Mesothelial cell of epicardium (in vitro differentiated cells): ENCODE measurements at regions not wholly inside any gene's neighbourhood (a gene's known extent, or its start where the extent isn't known, plus 50 kb on each side); places are given as distances from the start of the nearest gene placed in this dataset.
"Not testable (repeated sequence)": the region's sequence is repeated elsewhere in the genome, so short reads cannot be mapped to it uniquely, and the experiment has no call there.

Source experiments
- DNase-seq, 2 experiments: peaks; one replicate each; pipeline ENCODE4 v3.0.0; 2021; ENCODE audit warnings: low spot score in 2 of 2; ENCODE audit not compliant: unreplicated experiment in 2 of 2
- H3K27ac Mint-ChIP-seq: 2 replicates; pipeline ENCODE4 v1.8.0; 2021; ENCODE audit warnings: mixed read lengths
- H3K27me3 Mint-ChIP-seq: 2 replicates; pipeline ENCODE4 v1.8.0; 2021; ENCODE audit warnings: low read depth, mixed read lengths
- H3K36me3 Mint-ChIP-seq: 2 replicates; pipeline ENCODE4 v1.8.0; 2021; ENCODE audit warnings: mixed read lengths
- H3K4me1 Mint-ChIP-seq: 2 replicates; pipeline ENCODE4 v1.8.0; 2021; ENCODE audit warnings: mixed read lengths
- H3K4me3 Mint-ChIP-seq: 2 replicates; pipeline ENCODE4 v1.8.0; 2021; ENCODE audit warnings: mild to moderate bottlenecking, moderate library complexity, mixed read lengths
- H3K9me3 Mint-ChIP-seq: 2 replicates; pipeline ENCODE4 v1.8.0; 2021; ENCODE audit warnings: mixed read lengths
- CTCF ChIP-seq: fragments of 200-600 bp; sonication (generic); IDR thresholded peaks from one replicate; pipeline ENCODE4 v1.5.0; 2021; ENCODE audit warnings: antibody characterized with exemption; ENCODE audit not compliant: unreplicated experiment

- no peak for TF ChIP-seq CTCF
- peaks cover 4% of the 10 kb centered on the region for H3K4me1 Mint-ChIP-seq
- H3K36me3 Mint-ChIP-seq, result no peaks in the 10 kb centered on the region
- peaks cover 3% of the 10 kb centered on the region for H3K9me3 Mint-ChIP-seq
- peaks cover 45% of the 10 kb centered on the region for H3K27me3 Mint-ChIP-seq
- no peak overlapping the region for H3K4me3 Mint-ChIP-seq
- no peak overlapping the region for H3K27ac Mint-ChIP-seq
- no peak for DNase-seq
Measured at GRCh38 chr16:51986301-51986700, 560.6 kb downstream of the TOX3 start.

- no peak for DNase-seq
- no peak overlapping the region for H3K27ac Mint-ChIP-seq
Measured at GRCh38 chr16:51985126-51985525, 561.8 kb downstream of the TOX3 start.

GRCh38 chr16:51984395-51984794, 562.5 kb downstream of the TOX3 start:
- no peak for TF ChIP-seq CTCF
- H3K36me3 Mint-ChIP-seq, result no peaks in the 10 kb centered on the region
- no peak overlapping the region for H3K27ac Mint-ChIP-seq
- peaks cover 3% of the 10 kb centered on the region for H3K9me3 Mint-ChIP-seq
- H3K4me3 Mint-ChIP-seq, result no peak overlapping the region
- H3K27me3 Mint-ChIP-seq, result peaks cover 54% of the 10 kb centered on the region
- peaks cover under 1% of the 10 kb centered on the region for H3K4me1 Mint-ChIP-seq
- no peak for DNase-seq

More at GRCh38 chr16:51985126-51985525, 561.8 kb downstream of the TOX3 start:
- Mint-ChIP-seq H3K4me3 (no peak overlapping the region), H3K36me3 (no peaks in the 10 kb centered on the region), H3K9me3 (peaks cover 3% of the 10 kb centered on the region), H3K4me1 (peaks cover 4% of the 10 kb centered on the region), H3K27me3 (peaks cover 48% of the 10 kb centered on the region)
- no peak for TF ChIP-seq CTCF

- H3K9me3 Mint-ChIP-seq, result peaks cover 3% of the 10 kb centered on the region
- H3K4me1 Mint-ChIP-seq, result no peaks in the 10 kb centered on the region
- no peak for DNase-seq
- H3K27me3 Mint-ChIP-seq, result peaks cover 53% of the 10 kb centered on the region
- no peaks in the 10 kb centered on the region for H3K36me3 Mint-ChIP-seq
- H3K27ac Mint-ChIP-seq, result no peak overlapping the region
- TF ChIP-seq CTCF, result peak; percentile 90
- H3K4me3 Mint-ChIP-seq, result no peak overlapping the region
Measured at GRCh38 chr16:51982715-51983680, 563.9 kb downstream of the TOX3 start.

GRCh38 chr16:51981725-51982124, 565.2 kb downstream of the TOX3 start:
- peaks cover 44% of the 10 kb centered on the region for H3K27me3 Mint-ChIP-seq
- no peak for DNase-seq
- no peaks in the 10 kb centered on the region for H3K4me1 Mint-ChIP-seq

GRCh38 chr16:51977506-51977905, 569.4 kb downstream of the TOX3 start:
- H3K27ac Mint-ChIP-seq, H3K4me1 Mint-ChIP-seq, H3K9me3 Mint-ChIP-seq, H3K4me3 Mint-ChIP-seq, H3K36me3 Mint-ChIP-seq, DNase-seq: not testable (repeated sequence)
- peaks cover 18% of the 10 kb centered on the region for H3K27me3 Mint-ChIP-seq

More at GRCh38 chr16:51981725-51982124, 565.2 kb downstream of the TOX3 start:
- no peaks in the 10 kb centered on the region for H3K36me3 Mint-ChIP-seq
- TF ChIP-seq CTCF, result no peak
- H3K27ac Mint-ChIP-seq, result no peak overlapping the region
- H3K4me3 Mint-ChIP-seq, result no peak overlapping the region
- H3K9me3 Mint-ChIP-seq, result no peaks in the 10 kb centered on the region
